GM12873 (cell line): ENCODE measurements at regions not wholly inside any gene's neighbourhood (a gene's known extent, or its start where the extent isn't known, plus 50 kb on each side); places are given as distances from the start of the nearest gene placed in this dataset.

Experiments used
- TF ChIP-seq, protein P1 (sequence below): IDR thresholded peaks from 2 replicates; pipeline ENCODE4 v1.5.1; 2012; ENCODE audit warnings: low read depth, mild to moderate bottlenecking, moderate library complexity, low read length, control low read depth; ENCODE audit not compliant: insufficient read depth; ENCODE audit errors: missing control alignments

DNA sequence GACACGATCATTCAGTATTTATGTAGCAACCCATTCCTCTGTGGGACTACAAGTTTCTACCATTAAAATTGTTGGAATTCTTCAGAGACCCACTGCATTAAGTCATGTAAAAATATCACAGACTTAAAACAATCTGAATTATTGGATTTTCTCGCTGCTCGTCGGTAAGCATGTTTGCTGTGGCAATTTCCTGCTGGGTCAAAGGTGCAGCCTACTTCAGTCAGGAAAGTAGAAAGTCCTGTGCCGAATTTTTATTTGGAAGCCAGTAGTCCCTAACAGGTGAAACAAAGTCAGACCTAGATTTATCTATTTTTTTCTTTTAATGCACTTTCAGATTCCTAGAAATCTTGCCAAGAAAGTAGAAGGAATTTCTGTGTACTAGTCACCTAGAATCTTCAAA is 110.4 kb upstream of the MYL2 start:
- TF ChIP-seq, protein P1, sequence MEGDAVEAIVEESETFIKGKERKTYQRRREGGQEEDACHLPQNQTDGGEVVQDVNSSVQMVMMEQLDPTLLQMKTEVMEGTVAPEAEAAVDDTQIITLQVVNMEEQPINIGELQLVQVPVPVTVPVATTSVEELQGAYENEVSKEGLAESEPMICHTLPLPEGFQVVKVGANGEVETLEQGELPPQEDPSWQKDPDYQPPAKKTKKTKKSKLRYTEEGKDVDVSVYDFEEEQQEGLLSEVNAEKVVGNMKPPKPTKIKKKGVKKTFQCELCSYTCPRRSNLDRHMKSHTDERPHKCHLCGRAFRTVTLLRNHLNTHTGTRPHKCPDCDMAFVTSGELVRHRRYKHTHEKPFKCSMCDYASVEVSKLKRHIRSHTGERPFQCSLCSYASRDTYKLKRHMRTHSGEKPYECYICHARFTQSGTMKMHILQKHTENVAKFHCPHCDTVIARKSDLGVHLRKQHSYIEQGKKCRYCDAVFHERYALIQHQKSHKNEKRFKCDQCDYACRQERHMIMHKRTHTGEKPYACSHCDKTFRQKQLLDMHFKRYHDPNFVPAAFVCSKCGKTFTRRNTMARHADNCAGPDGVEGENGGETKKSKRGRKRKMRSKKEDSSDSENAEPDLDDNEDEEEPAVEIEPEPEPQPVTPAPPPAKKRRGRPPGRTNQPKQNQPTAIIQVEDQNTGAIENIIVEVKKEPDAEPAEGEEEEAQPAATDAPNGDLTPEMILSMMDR: no peak

DNA sequence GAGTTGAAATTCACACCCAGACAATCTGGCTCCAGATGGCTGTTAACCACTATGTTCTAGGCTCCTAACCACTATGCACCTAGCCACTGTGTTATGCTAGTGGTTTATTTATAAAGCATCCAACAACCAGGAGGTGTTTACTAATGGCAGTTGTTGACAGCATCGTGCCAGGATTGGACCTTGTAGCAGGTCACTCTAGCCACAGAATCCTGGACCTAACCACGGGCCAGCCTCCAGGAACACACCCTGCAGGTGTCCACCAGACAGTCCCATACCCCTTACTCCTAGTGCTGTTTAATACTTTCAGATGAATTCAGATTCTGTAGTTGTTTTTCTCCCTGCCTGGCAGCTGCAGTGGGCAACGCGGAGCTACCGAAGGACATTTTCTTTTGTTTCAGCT is 109.4 kb upstream of the MYL2 start:
- TF ChIP-seq, protein P1: no peak

DNA sequence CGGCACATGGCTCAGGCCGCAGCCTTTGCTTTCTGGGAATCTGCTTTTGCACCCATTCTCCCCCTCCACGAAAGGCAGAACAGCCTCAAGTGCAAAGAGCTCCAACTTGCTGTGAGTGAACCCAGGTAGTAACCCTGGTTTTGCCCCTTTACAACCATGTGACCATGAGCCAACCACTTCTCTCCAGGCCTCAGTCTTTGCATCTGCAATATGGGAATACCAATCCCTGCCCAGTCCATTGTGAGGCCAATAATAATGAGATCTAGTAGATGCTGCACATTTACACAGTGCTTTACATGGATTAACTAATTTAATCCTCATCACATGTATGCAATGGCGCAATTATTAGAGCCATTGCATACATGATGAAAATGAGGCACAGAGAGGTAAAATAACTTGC is 108.9 kb upstream of the MYL2 start:
- TF ChIP-seq, protein P1: no peak

DNA sequence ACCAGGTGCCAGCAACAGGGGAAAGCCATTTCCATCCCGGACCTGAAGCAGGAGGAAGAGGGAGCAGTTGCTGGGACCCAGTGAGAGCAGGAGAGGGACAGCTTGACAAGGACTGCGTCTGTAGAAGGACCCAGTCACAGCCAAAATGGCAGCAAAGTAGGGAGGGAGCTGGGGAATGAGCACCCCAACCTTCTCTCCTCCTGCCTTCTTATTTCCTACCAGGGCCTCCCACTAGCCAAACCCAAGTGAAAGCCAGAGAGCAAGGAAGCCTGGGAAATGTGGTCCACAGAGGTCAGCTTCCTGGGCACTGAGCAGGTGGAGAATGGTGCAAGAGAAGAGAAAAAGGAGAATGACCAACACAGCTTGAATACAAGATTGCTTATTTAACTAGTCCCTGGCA is 108.5 kb upstream of the MYL2 start:
- TF ChIP-seq, protein P1: no peak

DNA sequence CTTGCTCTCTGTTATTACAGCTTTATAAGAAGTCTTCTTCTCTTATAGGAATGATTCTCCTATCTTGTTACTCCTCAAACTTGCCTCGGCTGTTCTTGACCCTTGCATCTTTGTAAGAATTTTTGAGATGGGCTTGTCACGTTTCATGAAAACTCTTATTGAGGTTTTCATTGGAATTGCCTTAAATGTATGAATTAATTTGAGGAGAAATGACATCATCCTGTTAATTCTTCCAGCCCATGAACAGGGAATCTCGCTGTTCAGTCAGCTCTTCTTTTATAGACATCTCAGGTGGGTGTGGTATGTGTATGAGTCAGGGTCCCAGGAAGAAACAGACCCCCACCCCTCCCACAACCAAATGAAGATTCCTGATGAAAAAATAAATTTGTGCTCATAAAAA is 107.1 kb upstream of the MYL2 start:
- TF ChIP-seq, protein P1: no peak

DNA sequence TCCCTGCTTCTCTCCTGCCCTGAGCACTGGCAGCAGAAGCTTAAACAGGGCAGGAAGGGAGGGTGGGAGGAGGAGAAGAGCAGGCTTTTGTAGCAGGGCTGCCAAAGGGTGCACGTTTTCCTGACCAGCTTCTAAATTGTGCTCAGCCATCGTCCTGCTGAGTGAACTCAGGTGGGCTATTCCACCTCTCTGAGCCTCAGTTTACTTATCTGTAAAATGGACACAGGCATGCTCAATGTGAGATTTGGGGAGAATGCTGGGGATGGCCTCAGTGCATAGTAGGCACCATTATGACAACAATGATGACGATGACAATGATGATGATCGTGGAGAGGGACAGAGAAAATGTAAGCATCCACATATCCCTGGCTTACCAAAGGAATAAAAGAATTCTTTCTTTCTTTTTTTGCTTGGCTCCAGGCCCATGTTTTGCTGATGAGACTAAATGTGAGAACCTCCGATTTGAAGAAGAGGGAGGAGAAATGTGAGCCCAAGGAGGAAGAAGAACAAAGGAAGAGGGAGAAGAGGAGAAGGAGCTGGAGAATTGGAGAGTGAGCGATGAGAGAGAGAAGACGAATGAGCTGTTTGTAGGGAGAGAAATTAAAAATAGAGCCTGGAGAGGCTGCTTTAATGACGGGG is 105.5 kb upstream of the MYL2 start:
- TF ChIP-seq, protein P1: no peak

DNA sequence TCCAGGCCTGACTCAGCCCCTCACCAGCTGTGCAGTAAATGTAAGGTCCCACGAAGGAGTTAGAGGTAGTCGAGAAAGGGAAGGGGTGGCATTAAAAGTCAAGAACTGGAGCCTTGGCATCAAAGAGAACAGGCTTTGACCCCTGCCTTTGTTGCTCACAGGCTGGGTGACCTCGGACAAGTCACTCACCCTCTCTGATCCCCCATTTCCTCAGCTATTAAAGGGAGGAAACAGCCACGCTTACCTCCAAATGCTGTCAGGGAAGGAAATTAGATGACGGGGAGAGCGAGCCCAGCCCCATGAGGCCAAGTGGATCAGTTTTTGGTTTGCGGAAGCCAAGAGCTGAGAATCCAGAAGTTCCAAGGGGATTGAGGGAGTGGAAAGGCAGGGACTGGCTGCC is 104.9 kb upstream of the MYL2 start:
- TF ChIP-seq, protein P1: no peak

DNA sequence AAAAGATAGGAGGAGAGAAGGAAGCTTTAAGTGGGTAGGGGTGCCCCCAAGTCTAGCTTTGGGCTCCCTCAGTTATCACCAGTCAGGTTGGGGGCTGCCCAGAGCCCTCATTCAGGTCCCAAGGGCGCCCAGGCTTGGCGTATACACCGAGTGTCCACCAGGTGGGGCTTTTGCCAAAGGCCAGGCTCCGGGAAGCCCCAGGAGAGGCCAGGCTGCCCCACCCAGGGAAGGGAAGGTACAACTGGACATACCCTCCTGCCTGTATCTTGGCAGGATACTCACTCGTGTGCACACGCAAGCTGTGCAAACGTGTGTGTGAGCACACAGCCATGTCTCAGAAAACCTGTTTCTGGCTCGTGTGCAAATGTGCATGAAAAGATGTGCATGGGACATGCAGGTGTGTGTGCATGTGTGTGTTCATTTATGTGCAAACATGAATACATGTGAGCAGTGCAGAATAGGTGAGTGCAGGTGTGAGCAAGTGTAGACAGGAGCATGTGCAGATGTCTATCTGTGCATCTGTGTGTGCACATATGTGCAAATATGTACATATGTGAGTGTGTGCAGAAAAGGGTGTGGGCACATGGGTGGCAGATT is 103.9 kb upstream of the MYL2 start:
- TF ChIP-seq, protein P1: peak; percentile 85
